ENCODE measurements at regions not wholly inside any gene's neighbourhood (a gene's known extent, or its start where the extent isn't known, plus 50 kb on each side); places are given as distances from the start of the nearest gene placed in this dataset.

DNA sequence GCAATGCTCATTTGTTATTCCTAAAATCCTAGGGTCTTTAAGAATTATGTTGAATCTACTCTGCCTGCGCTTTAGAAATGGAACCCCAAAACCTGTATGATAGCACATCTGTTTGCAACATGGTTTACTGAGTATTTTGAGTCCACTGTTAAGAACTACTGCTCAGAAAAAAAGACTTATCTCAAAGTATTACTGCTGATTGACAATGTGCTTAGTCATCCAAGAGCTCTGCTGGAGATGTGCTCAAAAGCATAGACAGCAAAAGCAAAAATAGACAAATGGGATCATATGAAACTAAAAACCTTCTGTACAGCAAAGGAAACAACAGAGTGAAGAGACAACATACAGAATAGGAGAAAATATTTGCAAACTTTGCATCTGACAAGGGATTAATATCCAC is 107.0 kb downstream of the CTH start:
- TF ChIP-seq, protein P1, sequence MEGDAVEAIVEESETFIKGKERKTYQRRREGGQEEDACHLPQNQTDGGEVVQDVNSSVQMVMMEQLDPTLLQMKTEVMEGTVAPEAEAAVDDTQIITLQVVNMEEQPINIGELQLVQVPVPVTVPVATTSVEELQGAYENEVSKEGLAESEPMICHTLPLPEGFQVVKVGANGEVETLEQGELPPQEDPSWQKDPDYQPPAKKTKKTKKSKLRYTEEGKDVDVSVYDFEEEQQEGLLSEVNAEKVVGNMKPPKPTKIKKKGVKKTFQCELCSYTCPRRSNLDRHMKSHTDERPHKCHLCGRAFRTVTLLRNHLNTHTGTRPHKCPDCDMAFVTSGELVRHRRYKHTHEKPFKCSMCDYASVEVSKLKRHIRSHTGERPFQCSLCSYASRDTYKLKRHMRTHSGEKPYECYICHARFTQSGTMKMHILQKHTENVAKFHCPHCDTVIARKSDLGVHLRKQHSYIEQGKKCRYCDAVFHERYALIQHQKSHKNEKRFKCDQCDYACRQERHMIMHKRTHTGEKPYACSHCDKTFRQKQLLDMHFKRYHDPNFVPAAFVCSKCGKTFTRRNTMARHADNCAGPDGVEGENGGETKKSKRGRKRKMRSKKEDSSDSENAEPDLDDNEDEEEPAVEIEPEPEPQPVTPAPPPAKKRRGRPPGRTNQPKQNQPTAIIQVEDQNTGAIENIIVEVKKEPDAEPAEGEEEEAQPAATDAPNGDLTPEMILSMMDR (IDR thresholded peaks at IDR 0.05) = no peak
- TF ChIP-seq POLR2A (IDR thresholded peaks at IDR 0.05) = no peak
